Esophagus squamous epithelium (tissue), 4 donors: ENCODE measurements at regions not wholly inside any gene's neighbourhood (a gene's known extent, or its start where the extent isn't known, plus 50 kb on each side); places are given as distances from the start of the nearest gene placed in this dataset.

ENCODE experiments used
- CTCF ChIP-seq, 6 experiments: fragments of 450-650 bp in 4 of 6; fragments of 200-600 bp in 2 of 6; sonication (generic) in 2 of 6; IDR thresholded peaks; one replicate each; pipeline ENCODE4 v1.5.1; 2016 to 2019; ENCODE audit warnings: antibody characterized with exemption in 6 of 6, mild to moderate bottlenecking in 4 of 6, moderate library complexity in 4 of 6
- POLR2A ChIP-seq, 4 donors: fragments of 450-650 bp; IDR thresholded peaks; one replicate each; pipeline ENCODE4 v1.6.1; 2017; ENCODE audit warnings: antibody characterized with exemption in 4 of 4, mild to moderate bottlenecking in 4 of 4, moderate library complexity in 3 of 4

GRCh38 chr4:104408878-104409277, 85.8 kb downstream of the CXXC4 start:
- TF ChIP-seq CTCF (IDR thresholded peaks at IDR 0.05) (no peak), POLR2A (IDR thresholded peaks at IDR 0.05) (no peak)
